IMR-90 (cell line): ENCODE measurements at regions not wholly inside any gene's neighbourhood (a gene's known extent, or its start where the extent isn't known, plus 50 kb on each side); places are given as distances from the start of the nearest gene placed in this dataset.

Source experiments
- ATAC-seq: fragments of 200-7000 bp; cut with Tn5 transposase; 2 replicates; pipeline ENCODE4 v1.9.1; 2020; ENCODE audit warnings: low read depth, mild to moderate bottlenecking, moderate library complexity
- BruUV-seq: library from RNA; stranded (reverse); fragments of 400-500 nt; replicated peaks from 2 replicates; lab custom pipeline; 2021; lab: Mats Ljungman, UMichigan
- CTCF ChIA-PET: fragments of 300-600 bp; formaldehyde crosslinking; extraction: SDS; loops from one replicate; lab custom pipeline; 2021; ENCODE audit warnings: antibody characterized with exemption; lab: Yijun Ruan, JAX
- POLR2A ChIA-PET: fragments of 300-600 bp; sonication (Branson Sonifier 250); formaldehyde crosslinking; loops from one replicate; lab custom pipeline; 2022; ENCODE audit warnings: antibody characterized with exemption; ENCODE audit not compliant: unreplicated experiment; lab: Charles Lee
- DNase-seq: peaks from one replicate; pipeline ENCODE4 v3.0.0; 2013
- H2AFZ ChIP-seq: replicated peaks from 2 replicates; pipeline ENCODE3; 2013; ENCODE audit warnings: low read length, mild to moderate bottlenecking; ENCODE audit not compliant: poor library complexity
- H2AK5ac ChIP-seq: 2 replicates; pipeline ENCODE4 v1.6.1; 2013; ENCODE audit warnings: low read depth, low read length, inconsistent platforms
- H2AK9ac ChIP-seq: replicated peaks from 2 replicates; pipeline ENCODE3; 2013; ENCODE audit warnings: mild to moderate bottlenecking, low read depth, low read length, moderate library complexity; ENCODE audit not compliant: poor library complexity
- H2BK120ac ChIP-seq: 2 replicates; pipeline ENCODE4 v1.6.1; 2013; ENCODE audit warnings: low read depth, low read length, inconsistent platforms
- H2BK15ac ChIP-seq: 3 replicates; pipeline ENCODE4 v1.6.1; 2013; ENCODE audit warnings: low read depth, low read length, inconsistent platforms
- H2BK20ac ChIP-seq: 2 replicates; pipeline ENCODE4 v1.6.1; 2013; ENCODE audit warnings: low read depth, mild to moderate bottlenecking, inconsistent platforms, low read length, moderate library complexity
- H2BK5ac ChIP-seq: 2 replicates; pipeline ENCODE4 v1.6.1; 2013; ENCODE audit warnings: mild to moderate bottlenecking, low read depth, low read length, inconsistent platforms; ENCODE audit not compliant: poor library complexity, severe bottlenecking
- H3K14ac ChIP-seq: replicated peaks from 2 replicates; pipeline ENCODE4 v1.6.1; 2013; ENCODE audit warnings: low read depth, low read length, inconsistent platforms
- H3K18ac ChIP-seq: 2 replicates; pipeline ENCODE4 v1.6.1; 2013; ENCODE audit warnings: low read depth, low read length, control low read depth
- H3K23ac ChIP-seq: 2 replicates; pipeline ENCODE4 v1.6.1; 2013; ENCODE audit warnings: low read depth, low read length, inconsistent platforms
- H3K27ac ChIP-seq: 2 replicates; pipeline ENCODE4 v1.5.1; 2013; ENCODE audit warnings: mild to moderate bottlenecking, control low read depth, low read length; ENCODE audit not compliant: insufficient read depth
- H3K27me3 ChIP-seq: 2 replicates; pipeline ENCODE4 v1.6.1; 2013; ENCODE audit warnings: low read length; ENCODE audit not compliant: control insufficient read depth, insufficient read depth
- H3K36me3 ChIP-seq: 2 replicates; pipeline ENCODE4 v1.6.1; 2013; ENCODE audit warnings: low read length, mixed read lengths; ENCODE audit not compliant: control insufficient read depth, insufficient read depth
- H3K4ac ChIP-seq: 2 replicates; pipeline ENCODE4 v1.6.1; 2013; ENCODE audit warnings: low read depth, low read length, inconsistent platforms
- H3K4me1 ChIP-seq: 2 replicates; pipeline ENCODE4 v1.6.1; 2013; ENCODE audit warnings: low read length, mixed read lengths; ENCODE audit not compliant: control insufficient read depth, insufficient read depth
- H3K4me2 ChIP-seq: 2 replicates; pipeline ENCODE4 v1.6.1; 2013; ENCODE audit warnings: low read depth, mild to moderate bottlenecking, control low read depth, low read length, moderate library complexity
- H3K4me3 ChIP-seq: 2 replicates; pipeline ENCODE4 v1.5.1; 2013; ENCODE audit warnings: low read depth, mild to moderate bottlenecking, control low read depth, low read length, moderate library complexity; ENCODE audit not compliant: insufficient read depth
- H3K56ac ChIP-seq: 2 replicates; pipeline ENCODE4 v1.6.1; 2013; ENCODE audit warnings: low read length, inconsistent platforms; ENCODE audit not compliant: insufficient read depth; ENCODE audit errors: extremely low read depth
- H3K79me1 ChIP-seq, 2 experiments: 2 replicates each; pipeline ENCODE4 v1.6.1; 2013; ENCODE audit warnings: low read length in 2 of 2, inconsistent platforms in 1 of 2, low read depth in 1 of 2
- H3K9ac ChIP-seq: 2 replicates; pipeline ENCODE4 v1.6.1; 2013; ENCODE audit warnings: low read depth, low read length, control low read depth
- H3K9me1 ChIP-seq: 2 replicates; pipeline ENCODE4 v1.6.1; 2013; ENCODE audit warnings: low read length, inconsistent platforms; ENCODE audit not compliant: insufficient read depth
- H3K9me3 ChIP-seq: 2 replicates; pipeline ENCODE4 v1.6.1; 2013; ENCODE audit warnings: low read length; ENCODE audit not compliant: control insufficient read depth, insufficient read depth
- H4K20me1 ChIP-seq: 2 replicates; pipeline ENCODE4 v1.6.1; 2013; ENCODE audit warnings: low read length, inconsistent platforms; ENCODE audit not compliant: insufficient read depth
- H4K5ac ChIP-seq: 2 replicates; pipeline ENCODE4 v1.6.1; 2013; ENCODE audit warnings: mild to moderate bottlenecking, low read depth, low read length, control low read depth
- H4K8ac ChIP-seq, 2 experiments: 2 replicates each; pipeline ENCODE4 v1.6.1; 2013; ENCODE audit warnings: low read depth in 2 of 2, low read length in 2 of 2, control low read depth in 1 of 2, inconsistent platforms in 1 of 2
- H4K91ac ChIP-seq: 2 replicates; pipeline ENCODE4 v1.6.1; 2013; ENCODE audit warnings: low read depth, low read length, inconsistent platforms; ENCODE audit not compliant: insufficient read depth
- BHLHE40 ChIP-seq: fragments of 150-350 bp; IDR thresholded peaks from 2 replicates; pipeline ENCODE4 v1.6.1; 2016; ENCODE audit warnings: mild to moderate bottlenecking, low read depth, low read length
- CEBPB ChIP-seq: IDR thresholded peaks from 2 replicates; pipeline ENCODE4 v1.6.1; 2012; ENCODE audit warnings: low read depth, low read length, improper control_type of control experiment
- CHD1 ChIP-seq: IDR thresholded peaks from 2 replicates; pipeline ENCODE4 v1.6.1; 2012; ENCODE audit warnings: low read depth, low read length, improper control_type of control experiment
- FOS ChIP-seq: fragments of 150-350 bp; IDR thresholded peaks from 2 replicates; pipeline ENCODE4 v1.6.1; 2016; ENCODE audit warnings: low read depth, low read length
- MAFK ChIP-seq: IDR thresholded peaks from 2 replicates; pipeline ENCODE4 v1.6.1; 2012; ENCODE audit warnings: low read depth, low read length, improper control_type of control experiment
- MAZ ChIP-seq: IDR thresholded peaks from 2 replicates; pipeline ENCODE4 v1.6.1; 2012; ENCODE audit warnings: low read depth, mild to moderate bottlenecking, low read length, improper control_type of control experiment, moderate library complexity, borderline replicate concordance
- MXI1 ChIP-seq: IDR thresholded peaks from 2 replicates; pipeline ENCODE4 v1.6.1; 2012; ENCODE audit warnings: low read depth, mild to moderate bottlenecking, low read length, moderate library complexity, borderline replicate concordance
- NFE2L2 ChIP-seq: fragments of 150-350 bp; IDR thresholded peaks from 2 replicates; pipeline ENCODE4 v1.6.1; 2016; ENCODE audit warnings: low read depth, mild to moderate bottlenecking, low read length
- POLR2A ChIP-seq: IDR thresholded peaks from 2 replicates; pipeline ENCODE4 v1.6.1; 2012; ENCODE audit warnings: mild to moderate bottlenecking, low read depth, low read length
- RAD21 ChIP-seq: IDR thresholded peaks from 2 replicates; pipeline ENCODE4 v1.6.1; 2012; ENCODE audit warnings: low read length, improper control_type of control experiment
- RCOR1 ChIP-seq: IDR thresholded peaks from 2 replicates; pipeline ENCODE4 v1.6.1; 2012; ENCODE audit warnings: mild to moderate bottlenecking, low read length, improper control_type of control experiment; ENCODE audit not compliant: insufficient replicate concordance
- RFX5 ChIP-seq: IDR thresholded peaks from 2 replicates; pipeline ENCODE4 v1.8.0; 2012; ENCODE audit warnings: low read depth, mild to moderate bottlenecking, low read length, moderate library complexity
- SMC3 ChIP-seq: fragments of 150-350 bp; IDR thresholded peaks from 2 replicates; pipeline ENCODE4 v1.6.1; 2016; ENCODE audit warnings: low read depth, mild to moderate bottlenecking, antibody characterized with exemption, low read length, moderate library complexity
- WGBS, 2 experiments: methylation state at CpG; one replicate each; pipeline versions ENCODE4 v1.1.5 to v1.1.7; 2013; ENCODE audit warnings: missing lambda C conversion rate in 2 of 2; ENCODE audit not compliant: insufficient read length in 1 of 2; ENCODE audit errors: extremely low coverage in 2 of 2; 5-methylcytosine and 5-hydroxymethylcytosine counted together
- dilution Hi-C: fragments of 300-500 bp; cut with HindIII; formaldehyde crosslinking; loops from one replicate; pipeline ENCODE4 v1.14.3; 2018; ENCODE audit warnings: low sequenced_read_pairs; ENCODE audit not compliant: unreplicated experiment
- in situ Hi-C: fragments of 300-500 bp; cut with MboI; formaldehyde crosslinking; loops from 3 replicates; pipeline ENCODE4 v1.14.3; 2019; ENCODE audit warnings: low sequenced_read_pairs, inconsistent platforms, mixed read lengths
- intact Hi-C: fragments of 100-400 bp; cut with micrococcal nuclease; formaldehyde crosslinking; loops from 2 replicates; pipeline ENCODE4 v1.10.0; 2022
- TF ChIP-seq, protein P1 (sequence below): fragments of 150-350 bp; IDR thresholded peaks from 2 replicates; pipeline ENCODE4 v1.6.1; 2016; ENCODE audit warnings: low read depth, mild to moderate bottlenecking, low read length, moderate library complexity, borderline replicate concordance
- TF ChIP-seq, protein P2 (sequence below): conservative IDR thresholded peaks from 2 replicates; pipeline ENCODE4 v1.5.1; 2012; ENCODE audit warnings: mild to moderate bottlenecking, low read depth, low read length, improper control_type of control experiment
- TF ChIP-seq, protein P3 (sequence below): fragments of 150-350 bp; IDR thresholded peaks from 2 replicates; pipeline ENCODE4 v1.6.1; 2017; ENCODE audit warnings: mild to moderate bottlenecking, antibody characterized with exemption, low read length, low read depth

DNA sequence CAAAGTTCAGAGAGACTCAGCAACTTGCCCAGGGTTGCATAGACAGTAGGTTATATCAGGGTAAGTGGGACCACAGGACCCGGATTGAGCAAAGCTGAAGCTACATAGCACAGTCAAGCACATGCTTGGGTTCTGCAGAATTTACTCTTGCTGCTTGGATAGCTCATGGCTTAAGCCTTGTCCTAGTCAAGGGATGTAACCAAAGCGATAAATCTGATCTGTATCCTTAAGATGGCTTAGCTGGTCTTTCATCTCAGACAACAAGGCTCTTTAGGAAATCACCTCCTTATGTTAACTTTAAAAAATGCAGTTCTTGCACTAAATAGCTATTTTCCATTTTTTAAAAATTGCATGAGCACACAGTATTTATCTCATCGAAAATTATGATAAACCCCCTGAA lies 158.5 kb downstream of the LPIN1 start:
- BruUV-seq = no TSS peak

More for the DNA sequence above, 158.5 kb downstream of the LPIN1 start:
- in situ Hi-C loops (no loop called here), dilution Hi-C loops (no loop called here), intact Hi-C loops (no loop called here)
- Histone ChIP-seq H3K9ac (no peak overlapping the region), H2BK20ac (no peak overlapping the region), H3K36me3 (no peaks in the 10 kb centered on the region), H4K5ac (no peak overlapping the region), H3K27me3 (peaks cover 4% of the 10 kb centered on the region), H4K20me1 (no peaks in the 10 kb centered on the region), H2BK120ac (no peak overlapping the region), H3K18ac (no peak overlapping the region), H3K23ac (no peak overlapping the region), H3K79me1 (no peaks in the 10 kb centered on the region), H2BK5ac (no peak overlapping the region), H3K4me2 (no peak overlapping the region), H3K4me3 (no peak overlapping the region), H2AK5ac (no peak overlapping the region), H3K9me3 (peaks cover 5% of the 10 kb centered on the region; the same call in 1 of the 2 replicates), H3K14ac (no peak overlapping the region), H3K9me1 (no peaks in the 10 kb centered on the region), H2BK15ac (no peak overlapping the region), H3K56ac (no peak overlapping the region), H2AK9ac (no peak overlapping the region), H3K27ac (no peak overlapping the region), H2AFZ (no peak overlapping the region), H3K4ac (no peak overlapping the region), H4K91ac (no peak overlapping the region), H3K4me1 (no peaks in the 10 kb centered on the region), H4K8ac (no peak overlapping the region)
- 72% methylated on average over 2 of the region's 3 CpGs; no CpG with 5 or more reads in 1 of the 2 experiments for WGBS, 2 experiments
- ChIA-PET POLR2A (no interaction called here), CTCF (no interaction called here)
- TF ChIP-seq RFX5 = no peak
- no peak for TF ChIP-seq FOS
- no peak for TF ChIP-seq BHLHE40
- TF ChIP-seq SMC3 = no peak
- TF ChIP-seq RAD21 = no peak
- TF ChIP-seq MXI1 = no peak
- TF ChIP-seq CHD1 = no peak
- TF ChIP-seq, protein P1, sequence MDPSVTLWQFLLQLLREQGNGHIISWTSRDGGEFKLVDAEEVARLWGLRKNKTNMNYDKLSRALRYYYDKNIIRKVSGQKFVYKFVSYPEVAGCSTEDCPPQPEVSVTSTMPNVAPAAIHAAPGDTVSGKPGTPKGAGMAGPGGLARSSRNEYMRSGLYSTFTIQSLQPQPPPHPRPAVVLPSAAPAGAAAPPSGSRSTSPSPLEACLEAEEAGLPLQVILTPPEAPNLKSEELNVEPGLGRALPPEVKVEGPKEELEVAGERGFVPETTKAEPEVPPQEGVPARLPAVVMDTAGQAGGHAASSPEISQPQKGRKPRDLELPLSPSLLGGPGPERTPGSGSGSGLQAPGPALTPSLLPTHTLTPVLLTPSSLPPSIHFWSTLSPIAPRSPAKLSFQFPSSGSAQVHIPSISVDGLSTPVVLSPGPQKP = no peak
- TF ChIP-seq POLR2A = no peak
- TF ChIP-seq NFE2L2 = no peak
- TF ChIP-seq, protein P2, sequence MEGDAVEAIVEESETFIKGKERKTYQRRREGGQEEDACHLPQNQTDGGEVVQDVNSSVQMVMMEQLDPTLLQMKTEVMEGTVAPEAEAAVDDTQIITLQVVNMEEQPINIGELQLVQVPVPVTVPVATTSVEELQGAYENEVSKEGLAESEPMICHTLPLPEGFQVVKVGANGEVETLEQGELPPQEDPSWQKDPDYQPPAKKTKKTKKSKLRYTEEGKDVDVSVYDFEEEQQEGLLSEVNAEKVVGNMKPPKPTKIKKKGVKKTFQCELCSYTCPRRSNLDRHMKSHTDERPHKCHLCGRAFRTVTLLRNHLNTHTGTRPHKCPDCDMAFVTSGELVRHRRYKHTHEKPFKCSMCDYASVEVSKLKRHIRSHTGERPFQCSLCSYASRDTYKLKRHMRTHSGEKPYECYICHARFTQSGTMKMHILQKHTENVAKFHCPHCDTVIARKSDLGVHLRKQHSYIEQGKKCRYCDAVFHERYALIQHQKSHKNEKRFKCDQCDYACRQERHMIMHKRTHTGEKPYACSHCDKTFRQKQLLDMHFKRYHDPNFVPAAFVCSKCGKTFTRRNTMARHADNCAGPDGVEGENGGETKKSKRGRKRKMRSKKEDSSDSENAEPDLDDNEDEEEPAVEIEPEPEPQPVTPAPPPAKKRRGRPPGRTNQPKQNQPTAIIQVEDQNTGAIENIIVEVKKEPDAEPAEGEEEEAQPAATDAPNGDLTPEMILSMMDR = no peak
- TF ChIP-seq CEBPB = no peak
- TF ChIP-seq MAZ = no peak
- no peak for TF ChIP-seq MAFK
- TF ChIP-seq, protein P3, sequence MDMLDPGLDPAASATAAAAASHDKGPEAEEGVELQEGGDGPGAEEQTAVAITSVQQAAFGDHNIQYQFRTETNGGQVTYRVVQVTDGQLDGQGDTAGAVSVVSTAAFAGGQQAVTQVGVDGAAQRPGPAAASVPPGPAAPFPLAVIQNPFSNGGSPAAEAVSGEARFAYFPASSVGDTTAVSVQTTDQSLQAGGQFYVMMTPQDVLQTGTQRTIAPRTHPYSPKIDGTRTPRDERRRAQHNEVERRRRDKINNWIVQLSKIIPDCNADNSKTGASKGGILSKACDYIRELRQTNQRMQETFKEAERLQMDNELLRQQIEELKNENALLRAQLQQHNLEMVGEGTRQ = no peak
- TF ChIP-seq RCOR1 = no peak
- no peak for DNase-seq
- ATAC-seq = no peak
